Trophoblast cell (in vitro differentiated cells and primary cell): ENCODE measurements at regions not wholly inside any gene's neighbourhood (a gene's known extent, or its start where the extent isn't known, plus 50 kb on each side); places are given as distances from the start of the nearest gene placed in this dataset.

ENCODE experiments used
- DNase-seq, 2 donors: peaks; one replicate each; pipeline ENCODE4 v3.0.0-alpha.2; 2016
- H2AFZ ChIP-seq: 2 replicates; pipeline ENCODE4 v1.6.1; 2013; ENCODE audit warnings: low read length, moderate library complexity, mild to moderate bottlenecking; ENCODE audit not compliant: insufficient read depth, poor library complexity
- H2AK5ac ChIP-seq: 2 replicates; pipeline ENCODE4 v1.6.1; 2013; ENCODE audit warnings: mild to moderate bottlenecking, low read length
- H2BK120ac ChIP-seq: 2 replicates; pipeline ENCODE4 v1.6.1; 2013; ENCODE audit warnings: low read length, mild to moderate bottlenecking, moderate library complexity; ENCODE audit not compliant: insufficient read depth, poor library complexity
- H2BK12ac ChIP-seq: 2 replicates; pipeline ENCODE4 v1.6.1; 2013; ENCODE audit warnings: mild to moderate bottlenecking, low read length, moderate library complexity
- H2BK5ac ChIP-seq: 2 replicates; pipeline ENCODE4 v1.6.1; 2013; ENCODE audit warnings: low read length, low read depth, moderate library complexity, mild to moderate bottlenecking; ENCODE audit not compliant: poor library complexity
- H3K14ac ChIP-seq: 2 replicates; pipeline ENCODE4 v1.6.1; 2013; ENCODE audit warnings: mild to moderate bottlenecking, low read length
- H3K18ac ChIP-seq: 2 replicates; pipeline ENCODE4 v1.6.1; 2013; ENCODE audit warnings: mild to moderate bottlenecking, low read length
- H3K23ac ChIP-seq: 2 replicates; pipeline ENCODE4 v1.6.1; 2013; ENCODE audit warnings: low read length
- H3K27ac ChIP-seq: 2 replicates; pipeline ENCODE4 v1.5.1; 2013; ENCODE audit warnings: low read depth, mild to moderate bottlenecking, inconsistent platforms, low read length, moderate library complexity
- H3K27me3 ChIP-seq: 2 replicates; pipeline ENCODE4 v1.6.1; 2013; ENCODE audit warnings: inconsistent platforms, mild to moderate bottlenecking, low read length, moderate library complexity; ENCODE audit not compliant: insufficient read depth
- H3K36me3 ChIP-seq, 2 experiments: 1 replicate in 1 of 2; 2 replicates in 1 of 2; pipeline ENCODE4 v1.6.1; 2013; ENCODE audit warnings: low read length in 2 of 2, mild to moderate bottlenecking in 2 of 2, moderate library complexity in 1 of 2; ENCODE audit not compliant: insufficient read depth in 2 of 2, control insufficient read depth in 1 of 2
- H3K4ac ChIP-seq: 2 replicates; pipeline ENCODE4 v1.6.1; 2013; ENCODE audit warnings: low read depth, mild to moderate bottlenecking, low read length, moderate library complexity
- H3K4me1 ChIP-seq, 2 experiments: 1 replicate in 1 of 2; 2 replicates in 1 of 2; pipeline ENCODE4 v1.6.1; 2013; ENCODE audit warnings: low read length in 2 of 2, mild to moderate bottlenecking in 2 of 2, moderate library complexity in 1 of 2; ENCODE audit not compliant: insufficient read depth in 2 of 2, control insufficient read depth in 1 of 2
- H3K4me2 ChIP-seq: 2 replicates; pipeline ENCODE4 v1.6.1; 2013; ENCODE audit warnings: inconsistent platforms, mild to moderate bottlenecking, low read length, moderate library complexity
- H3K4me3 ChIP-seq: 2 replicates; pipeline ENCODE4 v1.5.1; 2013; ENCODE audit warnings: mild to moderate bottlenecking, low read depth, low read length, inconsistent platforms
- H3K79me1 ChIP-seq: one replicate; pipeline ENCODE4 v1.6.1; 2013; ENCODE audit warnings: low read length
- H3K79me2 ChIP-seq: 2 replicates; pipeline ENCODE4 v1.6.1; 2013; ENCODE audit warnings: low read length, mild to moderate bottlenecking; ENCODE audit not compliant: control insufficient read depth, insufficient read depth, poor library complexity
- H3K9ac ChIP-seq: 2 replicates; pipeline ENCODE4 v1.6.1; 2013; ENCODE audit warnings: mild to moderate bottlenecking, low read length
- H3K9me3 ChIP-seq: 2 replicates; pipeline ENCODE4 v1.6.1; 2013; ENCODE audit warnings: low read depth, mild to moderate bottlenecking, control low read depth, inconsistent platforms, low read length; ENCODE audit not compliant: insufficient read depth
- H4K12ac ChIP-seq: 2 replicates; pipeline ENCODE4 v1.6.1; 2013; ENCODE audit warnings: low read depth, mild to moderate bottlenecking, low read length, moderate library complexity
- H4K8ac ChIP-seq: 2 replicates; pipeline ENCODE4 v1.6.1; 2013; ENCODE audit warnings: low read depth, mild to moderate bottlenecking, low read length, moderate library complexity
- H4K91ac ChIP-seq: one replicate; pipeline ENCODE4 v1.6.1; 2013; ENCODE audit warnings: low read depth, mild to moderate bottlenecking, low read length, moderate library complexity
- WGBS: extraction: QIAGEN DNeasy Blood & Tissue Kit; methylation state at CpG from one replicate; pipeline ENCODE4 v1.1.7; 2013; ENCODE audit warnings: missing lambda C conversion rate; ENCODE audit not compliant: insufficient read length, insufficient coverage; ENCODE audit errors: extremely low coverage; 5-methylcytosine and 5-hydroxymethylcytosine counted together

- H3K9me3 ChIP-seq: peaks cover 4% of the 10 kb centered on the region
- H2BK120ac ChIP-seq: no peak overlapping the region
- H3K27ac ChIP-seq: no peak overlapping the region
- no peak overlapping the region for H3K4me2 ChIP-seq
- no peaks in the 10 kb centered on the region for H3K27me3 ChIP-seq
- no peak overlapping the region for H3K23ac ChIP-seq
- no peak overlapping the region for H2BK5ac ChIP-seq
- H3K9ac ChIP-seq: no peak overlapping the region
- DNase-seq: no peak
- no peak overlapping the region for H4K91ac ChIP-seq
- no peak overlapping the region for H4K8ac ChIP-seq
- H3K14ac ChIP-seq: no peak overlapping the region
- no CpG with 5 or more reads among the region's 5 CpGs for WGBS
- H3K4me1 ChIP-seq: no peaks in the 10 kb centered on the region
- no peaks in the 10 kb centered on the region for H3K36me3 ChIP-seq
- H3K18ac ChIP-seq: no peak overlapping the region
- no peak overlapping the region for H3K4ac ChIP-seq
- no peak overlapping the region for H2BK12ac ChIP-seq
- no peak overlapping the region for H3K4me3 ChIP-seq
- H3K79me2 ChIP-seq: no peaks in the 10 kb centered on the region
- H3K79me1 ChIP-seq: no peaks in the 10 kb centered on the region
- H2AK5ac ChIP-seq: no peak overlapping the region
- H2AFZ ChIP-seq: no peak overlapping the region
- no peak overlapping the region for H4K12ac ChIP-seq
These were observed 235.3 kb downstream of the PRDM2 start for GRCh38 chr1:13935336-13935735.

- H2BK5ac ChIP-seq: no peak overlapping the region
- H2AFZ ChIP-seq: no peak overlapping the region
- H3K18ac ChIP-seq: no peak overlapping the region
- no peak overlapping the region for H3K4ac ChIP-seq
- H2BK120ac ChIP-seq: no peak overlapping the region
- H3K27me3 ChIP-seq: no peaks in the 10 kb centered on the region
- no peak overlapping the region for H2AK5ac ChIP-seq
- H3K4me2 ChIP-seq: no peak overlapping the region
- H4K8ac ChIP-seq: no peak overlapping the region
- H3K79me2 ChIP-seq: no peaks in the 10 kb centered on the region
- H3K9ac ChIP-seq: no peak overlapping the region
- no peak overlapping the region for H4K91ac ChIP-seq
- no peak overlapping the region for H3K14ac ChIP-seq
- H2BK12ac ChIP-seq: no peak overlapping the region
- H3K27ac ChIP-seq: no peak overlapping the region
- no peaks in the 10 kb centered on the region for H3K4me1 ChIP-seq
- no peaks in the 10 kb centered on the region for H3K79me1 ChIP-seq
- H3K23ac ChIP-seq: no peak overlapping the region
- WGBS: no CpG with 5 or more reads among the region's 1 CpG
- H3K9me3 ChIP-seq: peaks cover 6% of the 10 kb centered on the region
- H3K4me3 ChIP-seq: no peak overlapping the region
- no peaks in the 10 kb centered on the region for H3K36me3 ChIP-seq
- no peak overlapping the region for H4K12ac ChIP-seq
- DNase-seq: no peak
These were observed 241.3 kb downstream of the PRDM2 start for GRCh38 chr1:13941315-13941714.

GRCh38 chr1:13943055-13943454 lies 243.1 kb downstream of the PRDM2 start:
- no peak overlapping the region for H2AFZ ChIP-seq
- no peaks in the 10 kb centered on the region for H3K79me1 ChIP-seq
- no peak overlapping the region for H3K4me2 ChIP-seq
- H3K4me3 ChIP-seq: no peak overlapping the region
- H3K18ac ChIP-seq: no peak overlapping the region
- no peak overlapping the region for H3K27ac ChIP-seq
- H3K79me2 ChIP-seq: no peaks in the 10 kb centered on the region
- no peaks in the 10 kb centered on the region for H3K4me1 ChIP-seq
- no peaks in the 10 kb centered on the region for H3K27me3 ChIP-seq
- no peak overlapping the region for H4K91ac ChIP-seq
- H2BK12ac ChIP-seq: no peak overlapping the region
- no peak overlapping the region for H2AK5ac ChIP-seq
- H4K8ac ChIP-seq: no peak overlapping the region
- no peak overlapping the region for H2BK120ac ChIP-seq
- no peak overlapping the region for H3K23ac ChIP-seq
- no peaks in the 10 kb centered on the region for H3K36me3 ChIP-seq
- H3K9ac ChIP-seq: no peak overlapping the region
- no peak for DNase-seq
- no peak overlapping the region for H3K14ac ChIP-seq
- no peak overlapping the region for H3K4ac ChIP-seq
- H2BK5ac ChIP-seq: no peak overlapping the region
- peaks cover 6% of the 10 kb centered on the region for H3K9me3 ChIP-seq
- no peak overlapping the region for H4K12ac ChIP-seq

- no peak overlapping the region for H4K8ac ChIP-seq
These were observed 245.9 kb downstream of the PRDM2 start for GRCh38 chr1:13945856-13946255.

More at GRCh38 chr1:13945856-13946255, 245.9 kb downstream of the PRDM2 start:
- Histone ChIP-seq H3K4me3 (no peak overlapping the region), H4K91ac (no peak overlapping the region), H3K79me1 (no peaks in the 10 kb centered on the region), H2BK120ac (no peak overlapping the region), H3K27ac (no peak overlapping the region), H3K23ac (no peak overlapping the region), H3K18ac (no peak overlapping the region), H2BK12ac (no peak overlapping the region), H3K4me1 (no peaks in the 10 kb centered on the region), H3K4me2 (no peak overlapping the region), H3K14ac (no peak overlapping the region), H4K12ac (no peak overlapping the region), H3K27me3 (no peaks in the 10 kb centered on the region), H2AFZ (no peak overlapping the region), H3K9ac (no peak overlapping the region), H2AK5ac (no peak overlapping the region), H2BK5ac (no peak overlapping the region), H3K36me3 (no peaks in the 10 kb centered on the region), H3K4ac (no peak overlapping the region), H3K9me3 (peaks cover 3% of the 10 kb centered on the region), H3K79me2 (no peaks in the 10 kb centered on the region)
- no CpG with 5 or more reads among the region's 2 CpGs for WGBS
- no peak for DNase-seq
